ENCODE measurements at regions not wholly inside any gene's neighbourhood (a gene's known extent, or its start where the extent isn't known, plus 50 kb on each side); places are given as distances from the start of the nearest gene placed in this dataset.

DNA sequence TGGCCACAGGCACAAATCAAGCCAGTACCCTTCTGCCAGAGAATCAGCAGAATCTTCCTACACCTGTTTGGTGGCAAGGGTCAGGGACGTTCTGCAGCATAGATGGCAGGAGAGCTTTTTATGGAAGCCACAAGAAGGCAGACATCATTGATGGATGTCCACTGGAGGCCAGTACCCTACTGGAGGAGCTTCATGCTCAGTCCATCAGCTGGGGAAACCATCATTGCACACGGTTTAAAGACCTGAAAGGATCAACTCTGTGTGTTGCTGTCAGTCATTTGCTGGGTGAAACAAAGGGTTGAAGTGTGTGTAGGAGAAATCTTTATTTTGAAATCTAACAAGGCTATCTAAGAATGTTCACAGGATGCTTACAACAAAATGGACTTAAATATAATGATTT, 158.9 kb upstream of the SASH1 start:
- H3K4me3 ChIP-seq (ENCODE audit: low read depth, low read length), result no peak overlapping the region
- DNase-seq (ENCODE audit: low read depth), result no peak
- no peak for TF ChIP-seq CTCF (IDR thresholded peaks at IDR 0.05; ENCODE audit: control insufficient read depth, extremely low read depth, insufficient read depth)

GRCh38 chr6:148186916-148187315, 155.7 kb upstream of the SASH1 start:
- no peak for TF ChIP-seq CTCF (IDR thresholded peaks at IDR 0.05; ENCODE audit: control insufficient read depth, extremely low read depth, insufficient read depth)
- no peak for DNase-seq (ENCODE audit: low read depth)
- H3K4me3 ChIP-seq (ENCODE audit: low read depth, low read length), result no peak overlapping the region

GRCh38 chr6:148192310-148192709, 150.3 kb upstream of the SASH1 start:
- no peak for DNase-seq (ENCODE audit: low read depth)
- no peak overlapping the region for H3K4me3 ChIP-seq (ENCODE audit: low read depth, low read length)
- no peak for TF ChIP-seq CTCF (IDR thresholded peaks at IDR 0.05; ENCODE audit: control insufficient read depth, extremely low read depth, insufficient read depth)

DNA sequence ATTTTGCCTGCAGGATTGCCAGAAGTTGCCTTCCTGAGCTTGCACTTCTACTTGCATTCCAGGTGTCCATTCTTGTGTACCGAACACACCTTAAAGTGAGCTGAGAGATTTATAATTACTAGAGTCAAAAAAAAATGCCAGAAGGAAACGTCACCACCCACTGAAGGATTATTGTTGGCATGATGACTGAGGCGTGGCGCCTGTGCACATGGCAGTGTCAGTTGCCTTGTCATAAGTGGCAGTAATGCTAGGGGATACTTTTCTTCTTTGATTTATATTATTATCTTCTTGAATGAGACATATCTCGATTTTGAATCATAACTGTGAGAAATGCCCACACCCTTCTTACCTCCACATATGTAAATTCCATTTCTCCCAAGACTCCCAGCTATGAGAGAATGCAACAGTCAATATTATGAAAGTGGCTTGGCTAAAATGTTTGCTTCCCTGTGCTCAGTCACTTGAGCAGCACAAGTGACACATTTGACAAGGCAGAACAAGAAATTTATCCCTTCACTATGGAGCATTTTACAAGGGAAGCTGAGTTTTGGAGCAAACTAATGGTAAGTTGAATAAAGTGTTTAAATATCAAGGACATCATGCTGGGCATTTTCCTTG, 149.5 kb upstream of the SASH1 start:
- no peak for TF ChIP-seq CTCF (IDR thresholded peaks at IDR 0.05; ENCODE audit: control insufficient read depth, extremely low read depth, insufficient read depth)
- DNase-seq (ENCODE audit: low read depth), result no peak
- H3K4me3 ChIP-seq (ENCODE audit: low read depth, low read length), result no peak overlapping the region

DNA sequence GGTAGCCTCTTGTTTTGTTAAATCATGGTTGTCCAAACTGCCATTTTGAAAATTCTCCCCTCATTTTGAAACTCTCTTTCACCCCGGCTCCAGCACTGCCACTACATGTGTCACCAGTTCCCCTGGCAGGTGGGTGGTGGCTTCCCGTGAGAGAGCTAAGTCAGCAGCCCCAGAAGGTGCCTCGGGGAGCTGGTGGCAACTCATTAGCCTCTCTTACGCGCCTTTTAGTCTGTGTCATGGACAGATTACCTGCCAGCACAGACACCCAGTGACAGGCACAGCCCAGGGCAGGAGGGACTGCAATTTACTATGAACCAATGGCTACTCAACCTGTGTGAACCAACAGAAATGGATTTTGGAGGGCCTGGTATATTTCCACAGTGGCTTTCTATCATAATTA, 147.1 kb upstream of the SASH1 start:
- no peak for DNase-seq (ENCODE audit: low read depth)
- no peak for TF ChIP-seq CTCF (IDR thresholded peaks at IDR 0.05; ENCODE audit: control insufficient read depth, extremely low read depth, insufficient read depth)
- no peak overlapping the region for H3K4me3 ChIP-seq (ENCODE audit: low read depth, low read length)

GRCh38 chr6:148199584-148199983, 143.1 kb upstream of the SASH1 start:
- no peak for DNase-seq (ENCODE audit: low read depth)
- H3K4me3 ChIP-seq (ENCODE audit: low read depth, low read length), result no peak overlapping the region
- no peak for TF ChIP-seq CTCF (IDR thresholded peaks at IDR 0.05; ENCODE audit: control insufficient read depth, extremely low read depth, insufficient read depth)

DNA sequence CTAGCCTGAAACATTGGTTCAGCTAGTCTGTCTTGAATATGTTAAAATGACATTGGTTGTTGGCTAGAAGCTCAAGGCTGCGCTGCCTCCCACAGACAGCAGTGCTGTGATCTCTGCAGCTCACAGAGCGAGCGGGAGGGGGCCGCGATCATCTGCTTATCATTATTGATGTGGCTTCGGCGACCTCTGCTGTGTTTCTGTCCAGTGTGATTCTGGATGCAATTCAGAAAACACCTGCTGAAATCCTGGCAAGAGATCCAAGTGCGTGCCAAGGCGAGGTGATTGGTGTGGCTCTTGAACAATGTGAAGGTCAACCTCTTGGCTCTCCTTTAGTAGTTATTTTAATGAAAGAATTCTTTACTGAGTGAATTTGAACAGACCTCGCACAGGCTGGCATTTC, 142.3 kb upstream of the SASH1 start:
- no peak overlapping the region for H3K4me3 ChIP-seq (ENCODE audit: low read depth, low read length)
- DNase-seq (ENCODE audit: low read depth), result no peak
- no peak for TF ChIP-seq CTCF (IDR thresholded peaks at IDR 0.05; ENCODE audit: control insufficient read depth, extremely low read depth, insufficient read depth)

Measured in LNCaP clone FGC (cell line).